GM12892 (cell line): ENCODE measurements at regions not wholly inside any gene's neighbourhood (a gene's known extent, or its start where the extent isn't known, plus 50 kb on each side); places are given as distances from the start of the nearest gene placed in this dataset.

Experiments used
- DNase-seq: peaks from one replicate; pipeline ENCODE4 v3.0.0; 2011; ENCODE audit not compliant: insufficient read length
- FAIRE-seq: peaks from 2 replicates; lab custom pipeline; 2011; peaks lifted over from hg19 to GRCh38; lab: Jason Lieb, UNC
- POLR2A ChIP-seq: IDR thresholded peaks from 2 replicates; pipeline ENCODE4 v1.6.1; 2011; ENCODE audit warnings: low read depth, low read length, control low read depth
- POLR2AphosphoS5 ChIP-seq: IDR thresholded peaks from 2 replicates; pipeline ENCODE4 v1.6.1; 2011; ENCODE audit warnings: low read depth, low read length, control low read depth
- TAF1 ChIP-seq: IDR thresholded peaks from 2 replicates; pipeline ENCODE4 v1.6.1; 2011; ENCODE audit warnings: low read depth, mild to moderate bottlenecking, control low read depth, low read length, borderline replicate concordance

DNA sequence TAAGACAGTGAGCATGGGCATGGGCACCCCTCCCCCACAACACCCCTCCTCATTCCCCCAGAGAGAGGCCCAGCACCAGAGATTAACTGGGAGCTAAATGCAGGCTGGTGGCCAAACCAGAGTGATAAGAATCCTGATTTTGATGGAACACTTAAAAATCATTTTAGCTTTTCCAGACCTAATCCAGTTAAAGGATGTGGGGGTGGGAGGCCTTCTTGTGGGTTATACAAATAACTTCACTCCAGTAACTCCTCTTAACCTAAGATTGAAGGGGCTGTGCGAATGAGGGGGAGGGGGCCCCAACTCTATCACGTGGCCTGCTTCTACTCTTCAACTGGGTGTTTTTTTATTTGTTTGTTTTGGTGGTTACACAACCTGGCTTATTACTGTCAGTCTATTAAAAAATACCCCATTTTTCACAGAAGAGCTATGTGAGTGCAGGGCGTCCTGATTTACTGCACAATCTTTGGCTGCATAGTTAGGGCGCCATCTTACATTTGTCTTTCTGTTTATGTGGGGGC is 398.1 kb upstream of the LYPLAL1 start:
- no peak for TF ChIP-seq POLR2AphosphoS5
- TF ChIP-seq POLR2A = no peak
- TF ChIP-seq TAF1 = no peak
- FAIRE-seq = no peak
- DNase-seq = no peak

DNA sequence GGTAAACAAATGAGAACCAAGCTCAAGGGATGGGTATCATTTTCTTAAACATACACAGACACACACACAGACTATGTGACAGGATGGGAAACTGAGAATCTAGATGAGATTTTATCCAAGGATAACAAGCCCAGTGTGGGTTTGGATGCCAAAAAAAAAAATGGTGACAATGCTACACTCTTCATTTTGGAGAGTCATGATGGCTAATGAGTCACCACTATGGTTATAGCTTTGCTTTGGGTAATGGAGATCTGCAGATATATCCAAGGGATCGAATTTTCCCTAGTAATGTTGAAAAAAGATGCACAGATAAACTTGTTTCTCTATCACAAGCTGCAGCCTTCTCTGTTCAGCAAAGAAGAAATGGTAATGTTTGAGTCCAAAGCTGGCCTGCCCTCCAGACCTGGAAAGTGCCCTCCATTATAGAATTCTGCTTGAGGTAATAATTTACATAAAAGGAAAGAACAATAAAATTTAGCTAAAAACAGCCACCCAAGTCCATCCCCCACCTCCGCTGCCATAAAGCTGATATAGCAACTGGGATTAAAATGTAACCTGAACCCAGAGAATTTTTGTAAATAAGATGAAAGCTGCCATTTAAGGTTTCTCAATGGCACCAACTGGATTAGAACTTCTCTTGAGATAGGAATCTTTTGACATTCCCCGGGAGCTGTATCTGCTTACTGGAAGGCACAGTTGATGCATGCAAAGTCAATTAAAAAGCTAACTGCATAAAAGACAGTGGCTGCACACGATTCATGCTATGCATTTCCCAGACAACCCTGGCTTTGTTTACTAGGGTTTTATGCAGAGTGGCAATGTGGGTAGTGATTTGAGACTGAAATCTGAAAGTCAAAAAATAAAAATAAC is 395.2 kb upstream of the LYPLAL1 start:
- DNase-seq = no peak
- no peak for TF ChIP-seq TAF1
- FAIRE-seq = no peak

DNA sequence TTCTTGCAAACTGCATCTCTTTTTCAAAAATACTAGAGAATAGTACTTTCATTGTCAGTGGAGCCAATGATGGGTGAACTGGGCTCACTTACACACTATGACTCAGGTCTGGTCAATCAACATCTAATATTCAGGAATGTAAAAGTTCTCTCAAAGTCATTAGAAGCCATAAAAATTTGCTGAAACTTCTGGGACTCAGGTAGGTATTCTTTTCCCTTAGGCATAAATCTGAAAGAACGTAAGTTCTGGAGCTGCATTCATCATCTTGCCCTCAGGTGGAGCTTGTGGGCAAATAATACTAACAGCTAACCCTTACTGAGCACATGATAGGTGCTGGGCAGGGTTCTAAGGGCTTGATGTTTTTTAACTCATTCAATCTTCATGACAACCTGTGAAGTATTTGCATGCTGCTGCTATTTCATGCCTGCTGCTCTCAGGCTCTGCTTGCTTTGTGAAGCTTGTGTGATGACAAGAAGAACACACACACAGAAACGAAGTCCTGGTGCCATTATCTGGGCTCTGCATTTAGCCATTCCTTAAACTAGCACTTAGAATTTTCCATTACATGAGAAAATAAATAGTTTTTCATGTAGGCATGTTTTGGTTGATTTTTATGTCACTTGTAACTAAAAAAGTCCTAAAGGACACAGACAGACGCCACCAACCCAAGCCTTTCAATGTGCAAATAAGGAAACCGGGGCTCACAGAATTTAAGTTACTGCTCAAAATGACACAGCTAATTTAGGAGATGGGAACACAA is 394.2 kb upstream of the LYPLAL1 start:
- TF ChIP-seq TAF1 (no peak), POLR2AphosphoS5 (no peak), POLR2A (no peak)
- DNase-seq (no peak), FAIRE-seq (no peak)

DNA sequence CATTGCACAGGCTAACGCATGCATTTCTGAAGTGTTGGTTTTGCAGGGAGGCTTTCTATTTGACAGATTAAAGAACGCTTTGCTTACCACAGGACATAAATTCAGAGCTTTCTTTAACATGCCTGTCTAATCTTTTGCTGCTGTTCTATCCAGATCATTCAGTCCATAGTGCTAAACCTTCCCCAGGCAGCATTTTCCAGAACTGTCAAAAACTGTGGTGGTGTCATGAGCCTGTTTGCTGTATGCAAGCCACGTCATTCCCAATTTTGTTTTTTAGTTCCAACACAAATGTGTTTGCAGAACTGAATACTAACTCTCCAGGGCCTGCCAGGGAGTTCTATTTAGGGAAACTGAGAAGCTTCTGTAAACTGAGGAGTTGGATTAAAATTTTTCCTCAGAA is 390.5 kb upstream of the LYPLAL1 start:
- DNase-seq (no peak), FAIRE-seq (no peak)
- no peak for TF ChIP-seq TAF1
- no peak for TF ChIP-seq POLR2AphosphoS5

DNA sequence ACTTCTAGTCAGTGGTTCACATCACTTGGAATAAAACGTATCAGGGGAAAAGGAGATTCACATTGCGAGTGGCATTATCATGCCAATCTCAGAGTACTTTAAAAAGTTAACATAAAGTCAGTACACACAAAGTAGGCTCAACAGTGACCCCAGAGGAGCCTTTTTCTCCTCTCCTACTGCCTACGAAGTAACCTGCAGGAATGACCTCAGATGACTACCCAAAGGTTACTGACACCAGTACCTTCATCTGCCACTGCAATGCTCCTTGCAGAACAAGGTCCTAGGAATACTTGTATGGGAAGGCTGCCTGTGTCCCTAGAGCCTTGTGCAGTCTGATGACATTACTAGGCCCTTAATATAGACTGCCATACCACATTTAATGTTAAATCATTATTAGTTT is 389.8 kb upstream of the LYPLAL1 start:
- TF ChIP-seq POLR2AphosphoS5 (no peak), TAF1 (no peak), POLR2A (no peak)
- no peak for FAIRE-seq
- no peak for DNase-seq

DNA sequence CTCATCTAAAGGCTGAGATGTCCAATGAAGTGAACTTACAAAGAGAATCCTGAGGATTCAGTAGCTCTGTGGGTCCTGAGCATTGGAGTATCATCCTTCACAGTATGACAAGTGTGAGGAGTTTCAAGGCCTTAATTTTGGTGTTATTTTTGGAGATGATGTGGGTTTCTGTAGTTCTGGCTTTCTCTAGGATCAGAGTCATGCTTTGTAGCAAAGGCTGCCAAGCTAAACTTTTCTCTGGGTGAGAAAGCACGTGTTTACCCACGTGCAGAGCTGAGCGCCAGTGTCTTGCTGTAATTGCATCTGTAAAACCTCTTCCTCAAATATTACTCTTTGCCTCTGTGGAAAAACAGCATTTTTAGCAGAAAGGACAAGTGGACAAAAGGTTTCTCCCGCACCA is 387.8 kb upstream of the LYPLAL1 start:
- FAIRE-seq (no peak), DNase-seq (no peak)
- TF ChIP-seq TAF1 = no peak

DNA sequence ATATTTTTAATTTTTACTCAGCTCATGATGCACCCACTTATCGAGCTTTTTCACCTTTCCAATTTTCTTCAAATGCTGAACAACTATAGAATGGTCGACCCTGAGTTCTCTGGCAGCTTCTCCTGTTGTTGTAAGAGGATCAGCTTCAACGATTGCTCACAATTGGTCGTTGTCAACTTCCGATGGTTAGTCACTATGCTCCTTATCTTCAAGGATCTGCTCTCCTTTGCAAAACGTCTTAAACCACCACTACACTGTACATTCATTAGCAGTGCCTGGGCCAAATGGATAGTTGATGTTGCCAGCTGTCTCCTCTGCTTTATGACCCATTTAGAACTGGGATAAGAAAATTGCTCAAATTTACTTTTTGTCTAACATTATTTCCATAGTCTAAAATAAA is 385.9 kb upstream of the LYPLAL1 start:
- FAIRE-seq (no peak), DNase-seq (no peak)
- TF ChIP-seq TAF1 (no peak), POLR2A (no peak), POLR2AphosphoS5 (no peak)

DNA sequence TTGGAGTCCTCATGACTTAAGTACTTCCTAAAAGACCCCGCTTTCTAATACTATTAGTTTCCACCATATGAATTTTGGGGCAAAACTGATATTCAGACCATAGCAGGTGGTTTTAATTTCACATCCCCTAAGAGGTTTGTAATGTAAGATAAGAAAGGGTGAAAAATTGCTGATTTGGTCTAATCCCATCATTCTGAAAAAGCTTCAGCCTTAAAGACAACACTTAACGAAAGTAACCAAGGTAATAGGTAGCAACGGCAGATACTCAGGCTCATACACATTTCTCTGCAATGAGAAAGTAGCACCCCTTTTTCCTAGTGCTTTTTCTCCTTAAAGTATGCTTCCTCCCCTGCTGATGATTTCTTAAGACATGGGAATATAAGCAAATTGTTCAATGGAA is 376.9 kb upstream of the LYPLAL1 start:
- TF ChIP-seq POLR2AphosphoS5 = no peak
- TF ChIP-seq TAF1 = no peak
- TF ChIP-seq POLR2A = no peak
- FAIRE-seq = no peak

DNA sequence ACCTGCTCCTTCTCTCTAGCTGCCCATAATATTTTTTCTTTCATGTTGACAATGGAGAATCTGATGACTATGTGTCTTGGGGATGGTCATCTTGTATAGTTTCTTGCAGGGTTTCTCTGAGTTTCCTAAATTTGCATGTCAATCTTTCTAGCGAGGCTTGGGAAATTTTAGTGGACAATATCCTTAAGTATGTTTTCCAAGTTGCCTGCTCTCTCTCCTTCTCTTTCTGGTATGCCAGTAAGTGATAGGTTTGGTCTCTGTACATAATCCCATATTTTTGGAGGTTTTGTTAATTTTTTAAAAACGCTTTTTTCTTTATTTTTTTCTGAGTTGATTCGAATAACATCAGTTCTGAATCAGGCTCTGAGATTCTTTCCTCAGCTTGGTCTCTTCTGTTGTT is 370.9 kb upstream of the LYPLAL1 start:
- FAIRE-seq (no peak), DNase-seq (no peak)
- TF ChIP-seq TAF1 = no peak
- TF ChIP-seq POLR2A = no peak
- no peak for TF ChIP-seq POLR2AphosphoS5

More for the DNA sequence above, 376.9 kb upstream of the LYPLAL1 start:
- DNase-seq = no peak

DNA sequence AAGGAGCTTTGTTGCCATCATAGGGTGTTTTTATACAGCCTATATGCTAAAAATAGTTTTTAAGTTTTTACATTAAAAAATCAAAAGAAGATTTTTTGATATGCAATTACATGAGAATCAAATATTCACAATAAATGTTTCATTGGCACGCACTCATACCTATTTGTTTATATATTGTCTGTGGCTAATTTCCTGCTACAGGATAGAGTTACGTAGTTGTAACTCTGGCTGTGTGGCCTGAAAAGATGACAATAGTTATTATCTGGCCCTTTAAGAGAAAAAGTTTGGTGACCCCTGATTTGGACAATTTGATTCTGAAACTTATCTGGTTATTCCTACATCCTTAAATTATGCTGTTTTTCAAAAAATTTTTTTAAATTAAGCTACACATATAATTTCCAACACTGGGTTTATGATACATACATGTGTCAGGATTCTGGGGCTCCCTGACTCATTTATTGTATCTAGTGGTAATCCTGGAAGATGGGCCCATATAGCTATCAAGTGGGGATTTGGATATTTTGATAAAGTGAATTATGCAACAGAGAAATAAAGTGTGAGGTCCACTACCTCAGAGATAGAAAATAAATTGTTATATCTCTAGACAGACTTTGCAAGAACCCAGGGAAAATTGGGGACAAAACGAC is 370.2 kb upstream of the LYPLAL1 start:
- TF ChIP-seq POLR2A (no peak), TAF1 (no peak), POLR2AphosphoS5 (no peak)
- FAIRE-seq (no peak), DNase-seq (no peak)

DNA sequence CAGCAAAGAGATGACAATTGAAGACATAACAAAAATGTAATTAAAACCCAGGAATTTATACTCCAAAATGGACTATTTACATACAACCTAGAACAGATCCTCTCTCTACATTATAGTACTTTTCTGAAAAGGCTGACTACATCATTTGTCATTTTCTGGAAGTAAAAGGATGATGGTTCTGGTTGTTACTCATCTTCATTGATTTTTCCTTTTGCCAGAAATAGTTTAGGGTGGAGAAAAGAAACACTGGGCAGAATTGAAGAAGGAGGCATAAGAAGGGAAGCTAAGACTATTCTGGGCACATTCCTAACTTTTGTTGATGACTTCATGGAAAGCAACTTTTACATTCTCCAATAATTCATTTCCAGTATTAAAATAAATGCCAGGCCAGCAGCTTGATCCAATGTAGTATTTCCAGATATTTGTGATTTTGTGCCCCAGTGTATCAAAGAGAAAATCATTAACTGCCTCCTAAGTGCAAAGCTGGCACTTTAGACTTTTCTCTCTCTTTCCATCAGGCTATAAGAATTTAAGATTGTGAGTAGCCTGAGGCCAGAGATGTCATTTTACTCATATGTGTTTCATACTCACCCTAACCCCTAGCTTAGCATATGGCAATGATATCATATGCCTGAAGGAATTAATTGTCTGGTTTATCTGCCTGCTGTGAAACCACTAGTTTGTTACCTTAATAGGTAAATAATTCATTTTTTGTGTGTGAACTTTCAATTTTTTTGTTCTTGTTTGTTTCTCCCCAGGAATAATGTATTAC is 369.5 kb upstream of the LYPLAL1 start:
- FAIRE-seq (no peak), DNase-seq (no peak)

More for the DNA sequence above, 369.5 kb upstream of the LYPLAL1 start:
- TF ChIP-seq POLR2AphosphoS5 = no peak
- TF ChIP-seq TAF1 = no peak
- TF ChIP-seq POLR2A = no peak
